ENCODE measurements at regions not wholly inside any gene's neighbourhood (a gene's known extent, or its start where the extent isn't known, plus 50 kb on each side); places are given as distances from the start of the nearest gene placed in this dataset.
A peak's percentile ranks its signal among the peaks of the same experiment; 100 is the strongest.

DNA sequence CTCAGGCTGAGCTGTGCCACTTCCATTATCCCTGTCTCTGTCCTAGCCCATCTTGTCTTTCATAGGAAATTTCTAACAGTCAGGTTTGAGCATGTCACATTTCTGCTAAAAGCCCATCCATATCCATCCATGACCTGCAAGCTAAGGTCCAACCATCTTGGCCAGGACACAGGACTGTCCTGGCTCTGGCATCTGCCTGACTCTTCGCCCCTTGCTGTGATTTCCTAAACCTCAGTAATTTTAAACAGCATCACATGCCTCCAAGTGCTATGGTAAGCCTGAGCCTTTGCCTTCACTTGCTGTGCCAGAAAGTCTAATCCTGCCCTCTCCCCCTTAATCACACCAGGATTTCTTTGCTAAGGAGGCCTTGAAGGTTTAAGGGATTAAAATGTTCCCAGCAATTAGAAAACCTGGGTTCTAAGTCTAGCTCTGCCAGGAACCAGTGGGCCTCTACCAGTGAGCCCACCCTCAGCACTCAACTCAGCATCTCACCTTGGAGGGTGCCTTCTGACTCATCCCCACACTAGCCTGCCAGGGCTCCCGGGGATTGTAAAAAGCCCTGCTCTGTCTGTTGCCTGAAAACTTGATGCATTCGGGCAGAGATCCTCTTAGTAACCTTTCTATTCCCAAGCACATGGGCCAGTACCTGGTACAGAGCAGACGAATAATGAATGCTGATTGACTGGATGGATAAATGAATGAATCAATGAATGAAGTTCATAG, 411.0 kb downstream of the LRATD1 start:
- DNase-seq (ENCODE audit: low spot score): no peak

DNA sequence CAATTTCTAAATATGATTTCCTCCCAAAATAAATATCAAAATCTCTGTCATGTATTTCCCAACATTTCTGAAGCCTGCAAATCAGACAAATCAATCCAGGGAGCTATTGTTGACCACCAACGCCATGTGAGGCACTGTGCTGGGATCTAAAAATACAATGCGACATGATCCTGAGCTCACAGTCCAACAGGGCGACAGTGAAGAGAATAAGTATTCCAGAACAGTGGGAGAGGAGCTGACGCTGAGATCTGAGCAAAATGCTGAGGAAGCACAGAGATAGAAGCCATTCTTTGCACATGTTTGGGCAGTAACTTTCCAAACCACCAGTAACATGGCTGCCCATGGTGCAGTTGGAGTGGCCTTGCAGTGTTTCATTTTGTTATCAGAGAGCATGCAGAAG, 412.5 kb downstream of the LRATD1 start:
- no peak for DNase-seq (ENCODE audit: low spot score)

DNA sequence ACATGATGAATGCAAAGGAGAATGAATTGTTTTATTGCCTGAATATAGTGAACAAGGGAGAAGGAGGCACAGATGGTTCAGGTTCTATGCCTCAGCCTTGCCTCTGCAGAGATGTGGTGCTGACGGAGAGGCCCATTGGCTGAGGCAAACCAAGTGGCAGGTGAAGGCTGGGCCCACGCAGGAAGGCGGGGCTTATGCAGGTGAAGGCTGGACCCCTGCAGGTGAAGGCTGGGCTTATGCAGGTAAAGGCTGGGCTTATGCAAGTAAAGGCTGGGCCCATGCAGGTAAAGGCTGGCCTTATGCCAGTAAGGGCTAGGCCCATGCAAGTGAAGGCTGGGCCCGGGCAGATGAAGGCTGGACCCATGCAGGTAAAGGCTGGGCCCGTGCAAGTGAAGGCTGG, 414.7 kb downstream of the LRATD1 start:
- DNase-seq (ENCODE audit: low spot score): no peak

DNA sequence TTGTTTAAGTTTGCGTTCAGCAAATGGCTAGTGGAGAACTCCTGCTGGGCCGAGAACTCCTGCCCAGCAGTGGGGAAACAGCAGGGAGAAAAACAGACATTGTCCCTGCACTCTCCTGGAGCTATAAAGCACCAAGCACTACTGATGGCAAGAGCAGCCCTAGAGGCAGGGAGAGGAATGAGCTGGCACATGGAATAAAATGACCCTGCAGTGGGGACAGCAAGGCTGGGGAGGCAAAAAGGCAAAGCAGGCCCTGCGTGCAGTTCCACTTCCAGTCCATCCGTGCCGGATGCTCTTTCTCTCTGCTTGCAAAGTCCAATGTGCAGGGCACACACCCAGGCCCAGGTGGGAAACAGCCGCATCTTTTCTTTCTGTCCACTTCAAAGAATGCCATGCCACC, 415.5 kb downstream of the LRATD1 start:
- no peak for DNase-seq (ENCODE audit: low spot score)

DNA sequence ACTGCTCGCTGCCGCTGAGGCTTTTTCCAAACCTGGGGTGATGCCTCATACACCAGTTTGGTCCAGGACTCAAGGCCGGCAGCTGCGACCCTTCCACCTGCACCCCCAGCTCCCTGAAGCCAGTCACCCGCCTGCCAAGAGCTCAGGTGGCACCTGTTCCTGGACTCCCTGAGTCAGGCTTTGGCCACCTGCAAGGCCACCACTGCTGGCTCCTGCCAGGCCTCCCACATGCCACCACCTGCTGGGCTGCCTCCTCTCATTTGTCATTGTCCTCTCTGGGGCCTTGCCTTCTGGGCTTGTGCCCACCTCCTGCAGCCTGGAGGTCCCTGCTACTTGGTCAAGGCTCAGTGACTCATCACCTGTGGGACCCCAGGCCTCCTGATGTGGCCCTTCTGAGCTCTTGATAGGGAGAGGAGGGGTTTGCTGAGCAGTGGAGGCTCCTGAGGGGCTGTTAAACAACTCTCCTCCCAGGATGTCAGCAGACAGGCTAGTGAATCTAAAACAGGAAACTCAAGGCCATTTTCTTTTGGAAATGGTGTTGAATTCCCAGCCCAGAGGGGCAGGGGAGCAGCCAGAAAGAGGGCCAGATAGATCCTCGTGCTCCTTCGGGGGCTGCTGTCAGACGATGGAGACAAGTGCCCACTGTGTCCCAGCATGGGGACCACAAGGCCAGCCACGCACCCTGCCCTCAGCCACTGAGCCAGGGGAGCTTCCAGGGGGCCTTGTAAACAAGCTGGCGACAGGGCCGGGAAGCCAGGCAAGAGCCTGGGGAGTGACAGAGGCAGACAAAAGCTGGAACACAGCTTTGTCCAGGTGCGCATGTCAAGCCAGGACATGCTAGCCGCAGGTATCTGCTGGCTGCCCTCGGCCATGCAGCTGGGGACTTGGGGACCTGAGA, 416.8 kb downstream of the LRATD1 start:
- no peak for DNase-seq (ENCODE audit: low spot score)

DNA sequence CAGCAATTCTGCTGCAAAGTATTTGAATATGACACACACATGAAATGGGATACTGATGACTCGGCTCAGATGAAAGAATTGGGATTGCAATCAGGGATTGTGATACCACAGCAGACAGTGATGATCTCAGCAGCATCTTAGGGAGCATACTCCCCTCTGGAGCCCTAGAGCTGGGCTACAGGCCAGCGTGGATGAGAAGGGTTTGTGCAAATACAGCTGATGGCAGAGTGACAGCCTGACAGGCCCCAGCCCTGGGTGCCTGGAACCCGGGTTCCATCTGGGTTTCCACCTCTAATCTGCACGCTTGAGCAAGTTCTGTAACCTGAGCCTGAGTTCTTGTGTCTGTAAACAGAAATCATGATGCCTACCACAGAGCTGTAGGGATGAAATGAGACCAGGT, 418.0 kb downstream of the LRATD1 start:
- DNase-seq (ENCODE audit: low spot score): peak; percentile 12

DNA sequence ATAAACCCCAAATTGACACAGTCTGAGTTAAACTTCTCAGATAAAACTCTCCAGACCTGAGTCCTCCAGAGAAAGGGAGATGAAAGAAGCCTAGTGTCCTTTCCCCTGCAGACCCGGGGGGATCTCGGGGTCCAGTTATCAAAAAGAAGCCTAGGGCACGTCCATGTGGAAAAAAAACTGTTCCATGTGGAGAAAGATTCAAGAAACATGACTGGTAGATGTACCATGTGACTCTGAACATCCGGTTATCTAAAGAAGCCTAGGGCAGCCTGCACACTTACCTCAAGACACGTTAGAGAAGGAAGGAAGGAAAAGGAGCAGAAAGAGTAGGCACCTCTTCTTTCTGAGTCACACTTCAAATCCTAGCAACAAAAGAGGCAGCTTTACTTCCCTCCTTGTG, 421.0 kb downstream of the LRATD1 start:
- DNase-seq (ENCODE audit: low spot score): no peak

DNA sequence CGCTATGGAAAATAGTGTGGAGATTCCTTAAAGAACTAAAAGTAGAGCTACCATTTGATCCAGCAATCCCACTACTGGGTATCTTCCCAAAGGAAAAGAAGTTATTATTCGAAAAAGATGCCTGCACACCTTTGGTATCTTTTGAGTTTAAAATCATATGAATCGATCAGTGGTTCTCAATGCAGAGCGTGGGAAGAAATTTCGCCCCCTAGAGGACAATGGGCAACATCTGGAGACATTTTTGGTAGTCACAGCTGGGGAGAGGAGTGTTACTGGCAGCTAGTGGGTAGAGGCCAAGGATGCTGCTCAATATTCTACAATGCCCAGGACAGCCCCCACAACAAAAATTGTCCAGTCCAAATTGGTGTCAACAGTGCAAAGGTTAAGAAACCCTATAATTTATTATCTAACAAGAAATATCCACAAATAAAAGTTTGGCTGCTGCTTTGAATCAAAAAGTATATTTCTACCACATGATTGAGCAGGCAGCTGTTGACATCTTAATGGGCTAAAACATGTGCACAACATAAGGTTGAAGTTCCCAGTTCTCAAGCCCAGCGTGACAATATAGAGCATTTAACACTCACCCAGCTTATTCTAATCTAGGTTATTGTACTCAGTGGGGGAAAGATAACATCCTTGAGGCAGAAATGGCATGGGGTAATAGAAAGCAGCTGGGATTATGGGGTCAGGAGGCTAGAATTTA, 425.7 kb downstream of the LRATD1 start:
- peak; percentile 22 for DNase-seq (ENCODE audit: low spot score)

DNA sequence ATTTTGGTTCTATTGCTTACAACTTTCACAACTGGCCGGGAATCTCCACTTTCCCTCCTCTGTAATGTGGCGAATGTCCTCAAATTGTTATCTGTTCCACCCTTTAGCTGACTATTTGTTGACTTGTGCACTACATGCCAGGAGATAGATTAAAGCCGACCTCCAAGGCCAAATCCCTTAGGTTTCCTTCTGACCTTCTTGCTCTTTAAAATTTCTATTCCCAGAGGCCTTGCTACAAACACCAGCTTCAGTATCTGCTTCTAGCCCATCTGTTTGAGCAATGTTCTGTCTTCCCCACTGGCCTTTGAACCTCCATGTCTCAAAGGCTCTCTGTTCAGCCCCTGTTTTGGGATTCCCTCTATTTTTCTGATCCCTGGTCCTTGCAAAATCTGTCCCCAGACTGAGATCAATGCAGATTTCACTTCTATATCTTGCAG, 426.2 kb downstream of the LRATD1 start:
- no peak for DNase-seq (ENCODE audit: low spot score)

DNA sequence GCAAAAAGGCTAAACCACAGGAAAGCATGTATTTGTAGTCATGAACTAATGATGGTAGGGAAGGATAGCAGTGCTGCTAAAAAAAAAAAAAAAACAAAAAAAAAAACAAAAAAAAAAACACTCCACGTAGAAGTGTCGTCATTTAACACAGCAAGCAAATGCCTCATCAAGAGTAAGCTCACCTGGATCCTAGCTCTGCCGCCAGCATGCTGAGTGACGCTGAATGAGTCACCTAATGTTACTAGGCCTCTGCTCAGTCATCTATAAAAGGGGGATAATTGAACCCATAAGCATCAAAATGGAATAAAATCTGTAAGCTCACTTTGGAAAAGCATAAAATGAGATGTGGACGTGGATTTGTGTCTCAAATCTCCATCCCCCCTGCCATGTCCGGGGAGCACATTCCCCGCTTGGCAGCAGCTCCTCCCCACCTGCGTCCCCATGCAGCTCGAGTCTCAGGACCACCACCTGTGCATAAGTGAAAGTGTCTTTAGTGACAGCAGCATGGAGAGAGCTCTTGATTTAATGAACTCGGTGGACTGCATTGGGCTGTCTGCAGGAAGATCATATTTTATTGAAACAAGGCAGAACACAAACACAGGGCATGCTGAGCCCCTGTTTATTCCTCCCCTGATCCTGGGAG, 427.5 kb downstream of the LRATD1 start:
- DNase-seq (ENCODE audit: low spot score): peak; percentile 16

DNA sequence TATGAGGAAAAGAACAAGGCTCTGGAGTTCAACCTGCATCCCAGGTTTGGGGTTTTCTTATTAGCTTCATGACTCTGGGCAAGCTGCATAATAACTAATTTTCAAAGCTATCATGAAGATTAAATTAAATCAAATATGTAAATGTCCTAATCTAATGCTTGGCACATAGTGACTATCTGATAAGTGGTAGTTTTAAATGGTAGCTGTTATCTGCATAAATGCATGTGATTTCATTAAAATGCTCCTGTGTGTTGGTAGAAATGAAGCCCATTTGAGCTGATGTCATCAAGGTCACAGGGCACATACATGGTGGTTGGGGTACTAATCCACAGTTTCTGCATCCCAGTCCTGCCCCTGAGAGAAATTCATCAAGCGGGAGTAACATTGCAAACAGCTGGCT, 428.8 kb downstream of the LRATD1 start:
- DNase-seq (ENCODE audit: low spot score): no peak

DNA sequence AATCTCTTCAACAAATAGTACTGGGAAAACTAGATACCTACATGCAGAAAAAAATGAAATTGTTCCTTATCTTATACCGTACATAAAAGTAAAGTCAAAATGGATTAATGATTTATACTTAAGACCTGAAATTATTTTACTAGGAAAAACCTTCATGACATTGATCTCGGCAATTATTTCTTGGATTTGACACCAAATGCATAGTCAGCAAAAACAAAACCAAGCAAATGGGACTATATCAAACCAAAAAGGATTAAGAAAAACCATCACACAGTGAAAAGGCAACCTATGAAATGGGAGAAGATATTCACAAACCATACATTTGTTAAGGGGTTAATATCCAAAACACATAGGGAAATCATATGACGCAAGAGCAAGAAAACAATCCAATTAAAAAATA, 433.6 kb downstream of the LRATD1 start:
- DNase-seq (ENCODE audit: low spot score): no peak

DNA sequence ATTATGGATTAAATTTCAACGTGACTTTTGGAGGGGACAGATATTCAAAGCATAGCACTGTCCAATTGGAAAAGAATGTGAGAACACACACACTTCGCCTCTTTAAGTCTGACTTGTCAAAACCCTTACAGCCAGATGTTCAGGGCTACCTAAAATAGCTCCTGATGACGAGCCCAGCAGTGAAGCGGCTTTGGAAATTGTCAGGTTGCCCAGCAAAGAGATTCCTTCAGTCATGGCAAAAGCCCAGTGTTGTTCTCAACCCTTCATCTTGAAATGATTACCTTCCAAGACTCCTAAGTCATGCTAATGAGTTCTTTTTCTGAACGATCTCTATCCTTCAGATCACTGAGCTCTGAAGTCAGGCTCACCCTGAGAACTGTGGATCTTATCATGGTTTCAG, 436.6 kb downstream of the LRATD1 start:
- DNase-seq (ENCODE audit: low spot score): no peak

DNA sequence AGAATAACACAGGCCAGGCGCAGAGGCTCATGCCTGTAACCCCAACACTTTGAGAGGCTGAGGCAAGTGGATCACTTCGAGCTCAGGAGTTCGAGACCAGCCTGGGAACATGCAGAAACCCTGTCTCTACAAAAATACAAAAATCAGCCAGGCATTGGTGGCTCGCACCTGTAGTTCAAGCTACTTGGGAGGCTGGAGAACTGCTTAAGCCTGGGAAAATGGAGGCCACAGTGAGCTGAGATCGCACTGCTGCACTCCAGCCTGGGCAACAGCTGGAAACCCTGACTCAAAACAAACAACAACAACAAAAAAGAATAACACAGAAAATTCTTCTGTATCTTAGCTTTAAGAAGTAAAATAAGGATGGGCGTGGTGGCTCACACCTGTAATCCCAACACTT, 440.3 kb downstream of the LRATD1 start:
- DNase-seq (ENCODE audit: low spot score): no peak

DNA sequence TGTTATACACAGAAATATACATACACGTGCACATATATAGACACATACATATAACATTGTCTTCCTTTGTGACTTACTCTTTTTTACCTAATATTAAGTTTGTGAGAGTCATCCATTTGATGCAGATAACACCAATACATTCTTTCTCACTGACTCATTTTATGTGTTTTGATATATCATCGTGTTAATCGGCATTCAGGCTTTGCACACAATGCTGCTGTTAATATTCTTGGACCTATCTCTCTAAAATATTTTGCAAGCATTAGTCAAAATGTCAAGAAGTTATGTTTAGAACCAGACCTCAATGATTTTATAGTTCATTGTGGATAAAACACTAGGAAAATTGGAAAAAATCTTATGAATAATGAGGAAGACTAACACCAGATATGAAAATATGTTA, 441.1 kb downstream of the LRATD1 start:
- DNase-seq (ENCODE audit: low spot score): no peak

DNA sequence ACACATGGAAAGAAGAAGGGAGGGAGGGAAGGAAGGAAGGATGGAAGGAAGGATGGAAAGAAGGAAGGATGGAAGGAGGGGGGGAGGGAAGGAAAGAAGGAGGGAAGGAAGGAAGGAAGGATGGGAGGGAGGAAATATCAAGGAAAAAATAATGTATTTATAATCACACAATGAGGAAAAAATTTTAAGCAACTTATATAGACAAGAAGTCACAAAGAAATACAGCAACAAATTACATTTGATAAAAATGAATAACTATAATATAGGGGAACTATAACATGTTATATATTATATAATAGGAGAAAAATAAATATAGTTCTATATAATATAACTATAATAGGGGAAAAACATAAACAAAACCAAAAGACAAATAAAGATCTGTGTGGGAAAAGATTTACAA, 441.8 kb downstream of the LRATD1 start:
- DNase-seq (ENCODE audit: low spot score): no peak

DNA sequence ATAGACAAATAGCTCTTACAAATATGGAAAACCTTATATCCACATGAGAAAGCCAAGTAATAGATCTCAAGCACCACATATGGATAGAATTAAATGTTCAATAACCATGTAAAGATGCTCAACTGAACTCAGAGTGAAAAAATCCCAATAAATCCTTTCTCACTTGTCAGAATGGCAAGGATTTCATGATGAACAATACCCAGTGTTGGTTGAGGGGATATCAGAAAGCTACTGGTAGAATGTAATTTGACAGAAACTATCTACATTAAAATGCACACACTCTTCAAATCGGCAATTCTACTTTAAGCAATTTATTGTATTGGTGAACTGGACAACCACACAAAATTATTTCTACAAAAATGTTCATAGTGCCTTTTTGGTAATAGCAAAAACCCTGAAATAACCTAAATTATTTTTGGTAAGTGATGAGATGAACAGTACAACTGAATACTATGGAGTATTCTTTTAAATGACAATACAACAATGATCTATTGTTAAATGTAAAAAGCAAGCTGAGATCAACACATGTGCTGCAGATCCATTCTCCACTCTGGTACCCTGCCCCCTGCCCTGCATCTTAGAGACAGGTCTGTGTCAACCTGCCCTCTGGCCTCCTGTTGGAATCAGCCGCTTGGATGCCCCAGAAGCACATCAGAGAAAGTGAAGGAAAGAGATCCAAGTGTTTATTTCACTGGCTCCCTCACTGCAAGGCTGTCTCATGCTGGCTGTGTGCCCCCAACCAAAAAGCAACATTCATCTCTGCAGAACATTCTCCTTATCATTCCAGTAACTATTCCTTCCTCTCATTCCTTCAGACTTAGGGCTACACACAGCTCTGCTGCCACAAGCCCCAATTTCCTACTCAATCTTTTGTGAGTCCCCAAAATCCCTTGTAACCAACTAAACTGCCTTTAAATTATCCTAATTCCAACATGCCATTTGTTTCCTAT, 442.5 kb downstream of the LRATD1 start:
- no peak for DNase-seq (ENCODE audit: low spot score)

DNA sequence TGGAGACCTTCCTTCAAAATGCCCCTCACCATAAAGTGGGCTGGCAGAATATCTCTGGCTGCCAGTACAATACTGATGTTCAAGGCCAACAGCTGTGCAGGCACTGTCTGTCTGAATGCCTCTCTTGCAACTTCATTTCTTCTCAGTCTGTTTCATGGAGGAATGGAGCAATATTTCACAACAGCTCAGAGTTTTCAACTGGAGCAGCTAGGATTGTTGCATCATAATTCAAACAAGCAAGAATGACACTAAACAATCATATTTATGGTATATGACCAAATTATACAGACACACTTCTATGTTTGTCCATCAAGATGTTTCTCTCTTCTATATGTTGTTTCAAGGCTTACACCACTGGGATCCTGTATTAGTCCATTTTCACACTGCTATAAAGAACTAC, 444.2 kb downstream of the LRATD1 start:
- DNase-seq (ENCODE audit: low spot score): no peak

DNA sequence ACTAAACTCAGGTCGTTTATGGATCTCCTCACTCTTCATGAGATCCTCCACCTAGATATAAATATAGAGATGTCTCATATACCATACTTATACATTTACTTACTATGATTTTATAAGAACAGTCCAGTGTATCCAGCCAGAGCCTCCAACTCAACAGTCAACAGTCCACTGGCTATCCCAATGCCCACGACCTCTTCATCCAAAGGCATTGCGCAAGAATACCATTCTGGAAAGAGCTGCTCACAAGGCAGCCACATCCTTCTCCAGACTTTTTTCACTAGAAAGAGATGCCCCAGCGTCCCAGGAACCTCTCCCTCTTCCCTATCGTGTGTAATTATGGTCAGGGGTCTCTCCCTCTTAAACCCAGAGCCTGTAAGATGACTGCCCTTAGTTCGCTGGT, 448.8 kb downstream of the LRATD1 start:
- no peak for DNase-seq (ENCODE audit: low spot score)

DNA sequence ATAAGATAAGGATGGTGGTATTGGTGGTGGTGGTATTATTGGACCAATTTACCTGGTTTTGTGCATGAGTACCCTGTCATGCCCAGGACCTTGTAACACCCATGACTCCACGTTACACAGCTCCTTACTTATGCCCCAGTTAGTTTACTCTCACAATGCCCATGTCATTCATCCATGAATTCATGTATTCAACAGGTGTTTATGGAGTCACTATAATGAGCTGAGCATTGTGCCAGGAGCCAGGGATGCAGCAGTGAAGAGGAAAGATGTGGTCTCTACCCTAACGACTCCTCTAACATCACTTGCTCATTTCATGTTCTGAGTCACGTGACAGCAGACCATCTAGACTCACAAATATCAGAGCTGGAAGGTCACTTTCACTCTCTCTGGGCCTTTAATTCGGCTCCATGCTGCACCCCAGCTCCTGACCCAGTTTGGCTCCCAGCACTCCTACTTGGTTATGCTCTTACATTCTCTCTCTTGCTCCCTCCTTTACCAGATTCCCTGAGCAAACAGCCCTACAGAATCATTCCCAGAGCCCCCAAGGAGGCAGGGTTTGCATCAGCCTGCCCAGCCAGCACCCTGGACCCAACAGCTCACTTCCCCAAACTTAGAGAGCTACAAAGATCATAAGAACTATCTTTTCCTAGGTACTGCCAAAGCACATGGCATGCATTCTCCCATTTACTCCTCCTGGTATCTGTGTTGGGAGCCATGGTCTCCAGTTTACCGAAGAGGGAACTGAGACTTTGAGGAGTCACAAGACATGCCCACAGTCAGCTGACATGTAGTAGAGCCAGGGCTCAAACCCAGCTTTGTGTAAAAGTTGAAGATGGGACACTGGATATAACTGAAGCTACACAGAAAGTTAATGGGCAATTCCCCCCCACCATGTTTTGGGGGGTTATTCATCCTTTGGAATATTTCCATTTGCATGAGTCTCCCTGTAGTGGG, 449.9 kb downstream of the LRATD1 start:
- DNase-seq (ENCODE audit: low spot score): no peak
